CD14-positive monocyte (primary cell): ENCODE measurements at regions not wholly inside any gene's neighbourhood (a gene's known extent, or its start where the extent isn't known, plus 50 kb on each side); places are given as distances from the start of the nearest gene placed in this dataset.

Source experiments
- DNase-seq, 3 donors: peaks; one replicate each; pipeline ENCODE4 v3.0.0-alpha.2; 2011 to 2022
- H2AFZ ChIP-seq: 2 replicates; pipeline ENCODE4 v1.6.0; 2012; ENCODE audit warnings: mild to moderate bottlenecking, low read depth, low read length, inconsistent platforms; ENCODE audit not compliant: insufficient read depth, poor library complexity, severe bottlenecking
- H3K27ac ChIP-seq, 2 donors: 1 replicate in 1 of 2; 2 replicates in 1 of 2; pipeline ENCODE4 v1.5.1; 2012 to 2013; ENCODE audit warnings: low read length in 2 of 2, control low read depth in 1 of 2, inconsistent platforms in 1 of 2, low read depth in 1 of 2, mild to moderate bottlenecking in 1 of 2
- H3K27me3 ChIP-seq, 2 donors: one replicate each; pipeline versions ENCODE4 v1.6.0 to v1.6.1; 2011 to 2013; ENCODE audit warnings: low read length in 2 of 2; ENCODE audit not compliant: control insufficient read depth in 2 of 2, insufficient read depth in 2 of 2
- H3K36me3 ChIP-seq, 2 donors: replicated peaks in 1 of 2; 1 replicate in 1 of 2; 2 replicates in 1 of 2; pipeline versions ENCODE4 v1.5.1 to v1.6.1; 2012 to 2013; ENCODE audit warnings: low read length in 2 of 2, control low read depth in 1 of 2, inconsistent platforms in 1 of 2, mild to moderate bottlenecking in 1 of 2; ENCODE audit not compliant: insufficient read depth in 2 of 2, control insufficient read depth in 1 of 2
- H3K4me1 ChIP-seq, 2 donors: 1 replicate in 1 of 2; 2 replicates in 1 of 2; pipeline versions ENCODE4 v1.5.1 to v1.6.1; 2012 to 2013; ENCODE audit warnings: low read length in 2 of 2, control low read depth in 1 of 2, inconsistent platforms in 1 of 2, mild to moderate bottlenecking in 1 of 2, moderate library complexity in 1 of 2; ENCODE audit not compliant: insufficient read depth in 2 of 2, control insufficient read depth in 1 of 2
- H3K4me2 ChIP-seq: replicated peaks from 2 replicates; pipeline ENCODE3; 2012; ENCODE audit warnings: low read length, moderate library complexity, mild to moderate bottlenecking; ENCODE audit not compliant: poor library complexity, severe bottlenecking; ENCODE audit errors: extremely low read depth
- H3K4me3 ChIP-seq, 3 experiments: fragments of 200-600 bp in 1 of 3; sonication (generic) in 1 of 3; replicated peaks in 1 of 3; 1 replicate in 2 of 3; 2 replicates in 1 of 3; pipeline ENCODE4 v1.5.1; 2011 to 2013; ENCODE audit warnings: low read length in 3 of 3, mild to moderate bottlenecking in 3 of 3, control low read depth in 2 of 3, low read depth in 2 of 3, inconsistent platforms in 1 of 3, moderate library complexity in 1 of 3
- H3K79me2 ChIP-seq: 2 replicates; pipeline ENCODE4 v1.6.0; 2012; ENCODE audit warnings: mild to moderate bottlenecking, control low read depth, inconsistent platforms, low read length, moderate library complexity; ENCODE audit not compliant: insufficient read depth
- H3K9ac ChIP-seq: 2 replicates; pipeline ENCODE4 v1.6.0; 2017; ENCODE audit warnings: low read length, mild to moderate bottlenecking; ENCODE audit not compliant: insufficient read depth, poor library complexity, severe bottlenecking
- H3K9me3 ChIP-seq, 2 donors: replicated peaks in 1 of 2; 1 replicate in 1 of 2; 2 replicates in 1 of 2; pipeline versions ENCODE4 v1.5.1 to v1.6.1; 2012 to 2013; ENCODE audit warnings: low read length in 2 of 2, control low read depth in 1 of 2; ENCODE audit not compliant: control insufficient read depth in 1 of 2, insufficient read depth in 1 of 2
- H4K20me1 ChIP-seq: 2 replicates; pipeline ENCODE4 v1.6.0; 2012; ENCODE audit warnings: mild to moderate bottlenecking, low read length, control low read depth, moderate library complexity; ENCODE audit not compliant: insufficient read depth
- H3K27ac Mint-ChIP-seq, 7 donors: one replicate each; pipeline ENCODE4 v1.8.0; 2020; ENCODE audit warnings: mild to moderate bottlenecking in 7 of 7, mixed read lengths in 7 of 7, moderate library complexity in 6 of 7, inconsistent platforms in 2 of 7
- H3K27me3 Mint-ChIP-seq, 3 donors: one replicate each; pipeline ENCODE4 v1.8.0; 2021 to 2022; ENCODE audit warnings: low read depth in 3 of 3, mild to moderate bottlenecking in 3 of 3, mixed read lengths in 3 of 3, moderate library complexity in 3 of 3, inconsistent platforms in 1 of 3
- H3K36me3 Mint-ChIP-seq, 2 donors: one replicate each; pipeline ENCODE4 v1.8.0; 2020; ENCODE audit warnings: mixed read lengths in 2 of 2, inconsistent platforms in 1 of 2, mild to moderate bottlenecking in 1 of 2
- H3K4me1 Mint-ChIP-seq: one replicate; pipeline ENCODE4 v1.8.0; 2020; ENCODE audit warnings: mild to moderate bottlenecking, mixed read lengths
- H3K4me3 Mint-ChIP-seq, 2 donors: one replicate each; pipeline ENCODE4 v1.8.0; 2020; ENCODE audit warnings: mild to moderate bottlenecking in 2 of 2, mixed read lengths in 2 of 2, moderate library complexity in 1 of 2
- H3K9me3 Mint-ChIP-seq, 7 donors: one replicate each; pipeline ENCODE4 v1.8.0; 2020 to 2022; ENCODE audit warnings: mixed read lengths in 7 of 7, mild to moderate bottlenecking in 6 of 7, moderate library complexity in 6 of 7, inconsistent platforms in 2 of 7
- CTCF ChIP-seq: fragments of 200-600 bp; IDR thresholded peaks from one replicate; pipeline ENCODE4 v1.8.0; 2022; ENCODE audit warnings: antibody characterized with exemption, mild to moderate bottlenecking
- whole genome bisulfite sequencing: methylation state at CpG from one replicate; pipeline ENCODE4 v1.1.5; 2013; ENCODE audit warnings: missing lambda C conversion rate; ENCODE audit not compliant: insufficient coverage; 5-methylcytosine and 5-hydroxymethylcytosine counted together
- intact Hi-C, 2 donors: fragments of 100-400 bp; cut with micrococcal nuclease; formaldehyde crosslinking; loops; one replicate each; pipeline versions ENCODE4 v1.15.0 to v1.15.1; 2023

GRCh38 chr3:34842706-34843480 is 796.4 kb upstream of the ARPP21 start:
- Histone ChIP-seq H3K4me1 (no peaks in the 10 kb centered on the region), H3K4me3 (no peak overlapping the region), H3K27ac (no peak overlapping the region), H3K27me3 (no peaks in the 10 kb centered on the region), H3K36me3 (no peaks in the 10 kb centered on the region), H3K9ac (no peak overlapping the region), H4K20me1 (no peaks in the 10 kb centered on the region), H2AFZ (no peak overlapping the region), H3K4me2 (no peak overlapping the region), H3K79me2 (no peaks in the 10 kb centered on the region), H3K9me3 (peaks cover 0 to 3% of the 10 kb centered on the region in 2 donors)
- no peak for DNase-seq
- Mint-ChIP-seq H3K27me3 (peaks cover 0 to 1% (median 0%) of the 10 kb centered on the region in 3 donors), H3K9me3 (peaks cover 0 to 6% (median 4%) of the 10 kb centered on the region in 7 donors), H3K36me3 (no peaks in the 10 kb centered on the region), H3K4me3 (no peak overlapping the region), H3K27ac (no peak overlapping the region), H3K4me1 (no peaks in the 10 kb centered on the region)
- no peak for TF ChIP-seq CTCF
- intact Hi-C loops = no loop called here
- WGBS = no CpG with 5 or more reads among the region's 4 CpGs

DNA sequence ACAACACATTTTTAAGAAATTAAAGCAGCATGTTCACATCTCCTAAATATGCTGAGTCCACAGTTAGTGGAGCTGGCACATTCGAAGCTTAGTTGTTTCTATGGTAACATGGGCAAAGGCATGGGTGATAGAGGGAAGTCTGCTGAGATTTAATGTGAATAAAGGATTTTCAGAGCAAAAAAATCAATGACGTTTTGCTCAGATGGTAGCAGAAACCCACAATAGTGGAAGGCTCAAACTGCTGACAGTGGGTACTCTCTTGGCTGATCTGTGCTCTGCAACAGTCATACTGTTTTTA is 795.1 kb upstream of the ARPP21 start:
- no peaks in the 10 kb centered on the region for H3K4me1 Mint-ChIP-seq
- DNase-seq = no peak
- H3K27ac Mint-ChIP-seq = no peak overlapping the region
- Histone ChIP-seq H3K4me3 (no peak overlapping the region), H3K79me2 (no peaks in the 10 kb centered on the region), H3K36me3 (no peaks in the 10 kb centered on the region), H3K27me3 (no peaks in the 10 kb centered on the region), H3K9me3 (no peaks in the 10 kb centered on the region), H3K9ac (no peak overlapping the region), H3K4me2 (no peak overlapping the region), H3K4me1 (no peaks in the 10 kb centered on the region), H2AFZ (no peak overlapping the region), H3K27ac (no peak overlapping the region), H4K20me1 (no peaks in the 10 kb centered on the region)
- intact Hi-C loops = no loop called here
- H3K27me3 Mint-ChIP-seq = peaks cover 0 to 1% (median 0%) of the 10 kb centered on the region in 3 donors
- no peaks in the 10 kb centered on the region for H3K36me3 Mint-ChIP-seq
- no peak for TF ChIP-seq CTCF
- 53% methylated on average over 2 of the region's 2 CpGs for WGBS
- H3K4me3 Mint-ChIP-seq = no peak overlapping the region
- peaks cover 0 to 5% (median under 1%) of the 10 kb centered on the region in 7 donors for H3K9me3 Mint-ChIP-seq
